Muscle of leg (tissue), 3 donors: ENCODE measurements at regions not wholly inside any gene's neighbourhood (a gene's known extent, or its start where the extent isn't known, plus 50 kb on each side); places are given as distances from the start of the nearest gene placed in this dataset.
"Not testable (repeated sequence)": the region's sequence is repeated elsewhere in the genome, so short reads cannot be mapped to it uniquely, and the experiment has no call there.

Experiments
- DNase-seq: peaks from one replicate; pipeline ENCODE4 v3.0.0; 2013
- H3K27ac ChIP-seq: one replicate; pipeline ENCODE4 v1.5.1; 2013; ENCODE audit warnings: mild to moderate bottlenecking, low read length, control low read depth
- H3K27me3 ChIP-seq: one replicate; pipeline ENCODE4 v1.6.1; 2013; ENCODE audit warnings: low read length; ENCODE audit not compliant: control insufficient read depth, insufficient read depth
- H3K36me3 ChIP-seq: one replicate; pipeline ENCODE4 v1.6.1; 2013; ENCODE audit warnings: low read length; ENCODE audit not compliant: control insufficient read depth, insufficient read depth
- H3K4me1 ChIP-seq: one replicate; pipeline ENCODE4 v1.6.1; 2013; ENCODE audit warnings: low read length; ENCODE audit not compliant: control insufficient read depth, insufficient read depth
- H3K4me3 ChIP-seq: one replicate; pipeline ENCODE4 v1.5.1; 2013; ENCODE audit warnings: low read length, control low read depth
- H3K9me3 ChIP-seq: replicated peaks from 2 replicates; pipeline ENCODE4 v1.6.1; 2013; ENCODE audit warnings: low read depth, low read length; ENCODE audit not compliant: control insufficient read depth
- WGBS: methylation state at CpG from one replicate; pipeline ENCODE4 v1.1.5; 2013; ENCODE audit warnings: missing lambda C conversion rate; ENCODE audit not compliant: insufficient coverage; 5-methylcytosine and 5-hydroxymethylcytosine counted together

DNA sequence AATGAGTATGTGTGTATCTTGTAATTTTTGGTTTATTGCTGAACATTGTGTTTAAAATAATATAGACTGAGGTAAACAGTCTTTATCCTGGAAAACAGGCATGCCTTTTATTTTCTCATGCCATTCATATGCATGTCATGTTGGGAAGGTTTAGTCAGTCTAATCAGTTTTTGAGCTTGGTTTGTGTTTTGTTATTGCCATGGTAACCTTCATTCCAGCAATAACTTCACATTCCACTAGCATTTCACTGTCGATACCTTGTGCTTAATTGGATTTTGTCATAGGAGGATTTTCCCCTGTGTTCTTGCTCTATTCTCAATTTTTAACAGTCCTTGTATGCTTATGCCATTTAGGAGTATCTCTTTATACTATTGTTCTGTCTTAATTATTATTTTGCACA lies 140.4 kb downstream of the SPDYE17 start:
- not testable (repeated sequence) for H3K4me1 ChIP-seq, H3K9me3 ChIP-seq, H3K27ac ChIP-seq, H3K36me3 ChIP-seq, H3K27me3 ChIP-seq, H3K4me3 ChIP-seq, DNase-seq
- no CpG with 5 or more reads among the region's 1 CpG for WGBS

DNA sequence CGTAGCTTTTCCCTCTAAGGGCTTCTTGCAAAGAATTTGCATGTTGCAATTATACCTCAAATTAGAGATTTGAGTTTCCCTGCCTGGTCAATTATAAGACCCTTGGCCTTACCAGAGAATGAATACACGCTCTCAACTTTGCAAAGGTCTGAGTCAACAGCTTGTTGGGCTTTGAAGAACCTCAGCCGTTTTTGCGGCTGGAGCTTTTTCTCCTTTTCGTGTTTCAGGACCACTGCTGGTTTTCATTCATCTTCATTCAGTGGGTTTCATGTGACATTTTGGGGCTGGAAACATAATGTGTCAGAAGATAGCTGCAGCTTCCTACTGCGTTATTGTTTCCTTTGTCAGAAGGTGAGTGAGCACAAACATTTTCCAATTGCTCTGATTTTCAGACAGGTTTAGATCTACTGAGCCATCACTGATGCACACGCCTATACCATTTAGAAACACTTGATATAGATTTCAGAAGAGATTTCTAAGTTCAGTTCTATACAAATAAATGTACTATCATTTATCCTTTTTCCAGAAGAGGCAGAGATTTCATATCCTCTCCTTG lies 152.3 kb downstream of the SPDYE17 start:
- not testable (repeated sequence) for H3K36me3 ChIP-seq, DNase-seq, H3K27ac ChIP-seq, H3K27me3 ChIP-seq, H3K9me3 ChIP-seq, H3K4me3 ChIP-seq, H3K4me1 ChIP-seq
- WGBS: no CpG with 5 or more reads among the region's 7 CpGs

DNA sequence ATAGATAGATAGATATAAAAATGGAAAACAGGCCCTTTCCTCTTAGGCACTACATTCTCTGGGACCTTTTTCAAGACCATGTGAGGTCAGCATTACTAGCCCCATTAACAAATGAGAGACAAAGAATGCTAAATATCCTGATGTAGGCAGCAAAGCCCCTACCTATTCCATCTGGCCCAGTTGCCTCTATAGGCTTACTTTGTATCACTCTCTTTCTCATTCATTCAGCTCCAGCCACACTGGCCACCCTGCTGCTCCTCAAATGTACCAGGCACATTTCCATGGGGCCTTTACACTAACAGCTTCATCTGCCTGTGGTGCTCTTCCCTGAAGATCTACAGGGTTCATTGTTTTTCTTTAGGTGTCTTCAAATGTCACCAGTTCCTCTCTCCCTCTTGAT lies 156.4 kb downstream of the SPDYE17 start:
- not testable (repeated sequence) for H3K27me3 ChIP-seq, H3K4me3 ChIP-seq, H3K27ac ChIP-seq, DNase-seq, H3K36me3 ChIP-seq, H3K9me3 ChIP-seq, H3K4me1 ChIP-seq

DNA sequence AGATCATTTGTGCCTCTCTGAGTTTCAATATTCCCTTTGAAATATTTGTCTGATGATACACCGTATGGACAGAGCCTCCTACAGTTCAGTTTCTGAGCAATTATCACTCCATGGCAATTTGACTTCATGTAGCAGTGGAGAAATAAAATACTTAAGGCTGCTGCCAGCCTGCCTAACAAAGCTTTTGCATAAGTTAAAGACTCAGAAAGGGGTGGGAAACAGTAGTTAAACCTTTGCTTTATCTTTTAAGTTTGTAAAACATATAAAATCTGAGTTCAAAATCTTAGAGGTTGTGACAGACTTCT lies 161.7 kb downstream of the SPDYE17 start:
- not testable (repeated sequence) for DNase-seq, H3K36me3 ChIP-seq, H3K4me3 ChIP-seq, H3K4me1 ChIP-seq, H3K9me3 ChIP-seq, H3K27me3 ChIP-seq, H3K27ac ChIP-seq
- no CpG with 5 or more reads among the region's 1 CpG for WGBS

DNA sequence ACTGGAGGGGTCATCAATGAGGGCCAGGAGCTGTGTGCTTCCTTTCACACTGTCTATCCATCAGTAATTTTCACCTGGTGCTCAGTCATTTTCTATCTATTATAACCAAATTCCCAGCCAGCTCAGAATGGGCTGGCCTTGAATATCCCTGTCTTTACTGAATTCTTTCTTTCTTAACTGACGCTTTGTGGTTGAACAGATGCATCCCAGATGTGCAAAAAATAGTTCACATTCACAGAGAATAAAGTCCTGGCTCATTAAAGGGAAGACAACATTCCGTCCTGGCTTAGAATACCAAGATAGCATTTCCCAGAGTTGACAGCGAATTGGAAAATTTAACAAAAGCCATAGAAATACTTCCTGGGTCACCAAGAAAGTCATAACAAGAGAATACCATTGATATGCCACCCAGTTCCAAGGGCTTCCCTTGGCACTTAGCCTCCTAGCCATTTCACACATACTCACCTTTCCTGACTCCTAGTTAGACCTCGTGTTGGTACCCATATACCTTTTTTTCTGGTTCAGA lies 164.7 kb downstream of the SPDYE17 start:
- H3K9me3 ChIP-seq, H3K27ac ChIP-seq, H3K27me3 ChIP-seq, H3K36me3 ChIP-seq, H3K4me1 ChIP-seq, H3K4me3 ChIP-seq: not testable (repeated sequence)
- no CpG with 5 or more reads among the region's 4 CpGs for WGBS
- peak; percentile 28 for DNase-seq

DNA sequence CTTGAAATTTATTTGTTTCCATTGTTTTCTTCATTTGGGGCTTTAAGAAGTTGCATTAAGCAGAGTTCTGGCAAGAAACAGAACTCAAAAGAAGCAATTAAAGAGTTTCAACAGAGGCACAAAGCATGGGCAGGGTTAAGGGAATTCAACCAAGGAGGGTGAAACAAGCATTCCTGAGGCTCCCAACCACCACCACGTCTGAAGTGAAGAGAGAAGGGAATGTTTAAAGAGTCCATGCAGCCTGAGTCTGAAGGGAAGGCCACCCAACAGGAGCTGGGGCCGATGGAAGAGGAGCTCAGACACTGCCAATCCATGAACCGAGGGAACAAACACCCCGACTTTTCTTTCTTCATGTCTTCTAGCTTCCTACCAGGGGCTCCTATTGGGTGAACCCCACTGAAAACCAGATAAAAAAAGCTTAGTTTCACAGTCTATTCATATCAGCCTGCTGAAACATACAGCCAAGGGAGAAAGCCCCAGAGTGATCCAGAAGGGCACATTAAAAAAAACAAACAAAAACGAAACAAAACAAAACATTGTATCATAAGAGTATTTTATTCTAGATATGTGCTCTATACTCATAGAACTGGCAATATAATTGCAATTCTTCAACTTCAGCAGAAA lies 168.9 kb downstream of the SPDYE17 start:
- H3K4me3 ChIP-seq, H3K36me3 ChIP-seq, H3K27ac ChIP-seq, H3K27me3 ChIP-seq, H3K4me1 ChIP-seq, DNase-seq, H3K9me3 ChIP-seq: not testable (repeated sequence)
- no CpG with 5 or more reads among the region's 5 CpGs for WGBS

DNA sequence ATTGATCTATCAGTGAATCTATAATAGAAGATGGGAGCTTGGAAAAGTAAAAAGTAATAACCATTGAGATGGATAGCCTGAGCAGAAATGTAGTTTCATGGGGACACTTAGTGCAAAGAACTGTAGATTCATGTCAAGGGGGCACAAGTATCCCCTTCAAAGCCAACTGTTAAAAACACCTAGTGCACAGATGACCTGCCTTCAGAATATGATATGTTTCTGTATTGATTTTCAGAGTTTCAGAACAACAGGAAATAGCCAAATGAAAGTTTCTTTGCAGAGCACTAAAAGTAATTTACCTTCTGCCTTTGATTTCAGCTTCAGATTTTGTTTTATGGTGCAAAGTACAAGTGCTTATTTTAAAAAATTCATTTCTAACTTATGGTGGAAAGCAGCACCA lies 169.9 kb downstream of the SPDYE17 start:
- not testable (repeated sequence) for DNase-seq, H3K27ac ChIP-seq

DNA sequence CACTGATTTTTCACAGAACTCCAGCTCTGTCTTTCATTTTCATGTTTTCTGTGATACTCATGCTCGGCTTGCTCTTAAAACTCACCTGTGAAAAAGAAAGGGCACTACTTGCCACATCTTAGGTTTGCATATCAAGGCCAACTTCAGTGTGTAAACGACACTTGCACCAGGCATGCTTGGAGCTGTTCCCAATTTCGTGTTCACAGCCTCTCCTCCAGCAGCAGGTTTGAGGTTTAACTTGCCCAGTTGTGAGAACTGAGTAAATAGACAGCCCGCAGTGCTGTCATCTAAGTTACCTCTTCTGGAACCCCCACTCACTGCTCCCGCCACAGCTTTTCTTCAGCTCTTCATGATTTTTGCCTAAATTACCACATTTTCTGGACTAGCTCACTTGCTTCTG lies 172.2 kb downstream of the SPDYE17 start:
- WGBS: 66% methylated on average over 3 of the region's 5 CpGs
- not testable (repeated sequence) for DNase-seq, H3K4me1 ChIP-seq, H3K4me3 ChIP-seq, H3K36me3 ChIP-seq, H3K9me3 ChIP-seq, H3K27me3 ChIP-seq, H3K27ac ChIP-seq

More for the DNA sequence above, 169.9 kb downstream of the SPDYE17 start:
- H3K4me1 ChIP-seq, H3K36me3 ChIP-seq, H3K27me3 ChIP-seq, H3K9me3 ChIP-seq, H3K4me3 ChIP-seq: not testable (repeated sequence)

DNA sequence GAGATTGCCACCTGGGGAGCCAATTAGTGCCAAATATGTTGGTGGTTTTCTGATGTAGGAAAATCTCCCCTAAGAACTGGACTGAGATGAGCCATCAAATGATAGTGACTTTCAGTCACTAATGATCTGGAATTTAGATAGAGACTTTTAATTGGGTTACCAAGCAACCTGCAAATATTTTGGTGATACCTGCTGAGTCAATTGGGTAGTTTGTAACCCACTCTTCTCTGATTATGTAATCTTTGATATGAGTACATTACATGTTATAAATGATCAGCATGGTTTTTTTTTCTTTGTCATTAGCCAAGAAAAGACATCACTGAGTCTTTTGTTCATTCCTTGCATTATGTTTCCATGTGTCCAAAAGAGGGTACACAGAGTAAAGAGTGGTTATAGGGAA lies 177.5 kb downstream of the SPDYE17 start:
- H3K27me3 ChIP-seq, H3K9me3 ChIP-seq, H3K4me1 ChIP-seq, H3K36me3 ChIP-seq, DNase-seq, H3K4me3 ChIP-seq, H3K27ac ChIP-seq: not testable (repeated sequence)

DNA sequence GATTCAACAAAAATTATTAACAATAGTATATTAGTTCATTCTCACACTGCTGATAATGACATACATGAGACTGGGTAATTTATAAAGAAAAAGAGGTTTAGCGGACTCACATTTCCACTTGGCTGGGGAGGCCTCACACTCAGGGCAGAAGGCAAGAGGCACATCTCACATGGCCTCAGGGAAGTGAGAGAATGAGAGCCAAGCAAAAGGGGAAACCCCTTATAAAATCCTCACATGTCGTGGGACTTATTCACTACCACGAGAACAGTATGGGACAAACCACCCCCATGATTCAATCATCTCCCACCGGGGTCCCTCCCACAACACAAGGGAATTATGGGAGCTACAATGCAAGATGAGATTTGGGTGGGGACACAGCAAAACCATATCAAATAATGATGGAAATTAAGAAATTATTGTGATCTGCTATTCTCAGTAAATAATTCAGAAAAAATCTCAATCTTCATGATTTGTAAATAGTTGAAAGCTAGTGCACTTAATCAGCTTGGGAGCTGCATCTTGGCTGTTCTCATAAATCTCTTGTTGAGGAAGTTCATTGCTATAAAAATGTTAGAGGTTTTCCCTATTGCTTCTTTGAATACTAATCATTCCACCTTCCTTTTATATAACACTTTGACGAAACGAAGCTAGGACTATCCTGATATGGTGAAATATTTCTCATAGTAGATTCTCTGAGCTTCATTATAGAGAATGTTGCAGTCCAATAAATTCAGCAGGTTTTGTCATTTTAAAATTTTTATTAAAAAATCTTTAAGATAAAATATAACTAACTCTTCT lies 179.2 kb downstream of the SPDYE17 start:
- WGBS: no CpG with 5 or more reads among the region's 6 CpGs
- not testable (repeated sequence) for H3K9me3 ChIP-seq, H3K4me3 ChIP-seq, DNase-seq, H3K27ac ChIP-seq, H3K4me1 ChIP-seq, H3K36me3 ChIP-seq, H3K27me3 ChIP-seq
